ENCODE measurements at regions not wholly inside any gene's neighbourhood (a gene's known extent, or its start where the extent isn't known, plus 50 kb on each side); places are given as distances from the start of the nearest gene placed in this dataset.
"Not testable (repeated sequence)": the region's sequence is repeated elsewhere in the genome, so short reads cannot be mapped to it uniquely, and the experiment has no call there.

DNA sequence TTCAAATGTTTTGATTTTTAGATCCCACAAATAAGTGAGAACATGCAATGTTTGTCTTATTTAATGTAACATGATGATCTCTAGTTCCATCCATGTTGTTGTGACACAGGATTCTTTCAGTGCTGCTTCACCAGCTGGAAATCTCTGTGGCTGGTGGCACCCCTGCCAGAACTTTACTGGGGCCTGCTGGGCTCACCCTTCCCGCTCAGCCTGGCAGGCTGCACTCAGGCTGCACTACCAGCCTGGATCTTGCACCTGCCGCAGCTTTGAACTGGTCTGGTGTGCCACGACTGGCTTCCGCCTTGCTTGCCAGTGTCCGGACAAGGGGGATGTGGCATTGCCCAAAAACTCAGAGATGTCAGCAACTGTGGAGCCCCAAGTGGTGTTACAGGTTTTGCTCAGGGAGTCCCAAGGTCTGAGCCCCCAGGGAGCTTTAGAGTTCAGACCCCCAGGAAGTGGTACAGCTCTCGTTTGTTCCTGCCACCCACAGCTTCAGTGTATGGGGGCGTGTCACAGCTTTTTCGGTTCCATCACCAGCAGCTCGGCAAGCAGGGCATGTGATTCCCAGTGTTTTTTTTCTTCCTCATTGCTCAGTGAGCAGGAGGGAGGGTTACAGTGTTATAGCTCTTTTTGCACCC is 72.3 kb upstream of the SYNCRIP start:
- no peak for DNase-seq (ENCODE audit: low read depth in 2 of 2)
- Histone ChIP-seq H3K36me3 (ENCODE audit: control insufficient read depth, insufficient read depth, low read length) (no peaks in the 10 kb centered on the region), H4K20me1 (ENCODE audit: control insufficient read depth, extremely low read depth, insufficient read depth, low read length) (no peaks in the 10 kb centered on the region), H3K9me3 (ENCODE audit: control insufficient read depth, insufficient read depth, low read depth, low read length) (no peaks in the 10 kb centered on the region), H3K9ac (ENCODE audit: insufficient read depth, low read length) (no peak overlapping the region), H3K4me2 (ENCODE audit: extremely low read depth, insufficient read depth, low read length) (no peak overlapping the region), H3K27me3 (ENCODE audit: control insufficient read depth, insufficient read depth, low read length) (no peaks in the 10 kb centered on the region), H3K79me2 (ENCODE audit: control insufficient read depth, insufficient read depth, low read length) (no peaks in the 10 kb centered on the region), H3K4me1 (ENCODE audit: control insufficient read depth, extremely low read depth, insufficient read depth, low read length) (no peaks in the 10 kb centered on the region), H2AFZ (ENCODE audit: low read length) (no peak overlapping the region), H3K4me3 (replicated peaks in 1 of 4; ENCODE audit: control extremely low read depth in 1 of 4, insufficient read depth in 1 of 4, low read depth in 3 of 4, low read length in 4 of 4) (no peak overlapping the region), H3K27ac (ENCODE audit: insufficient read depth, low read length) (no peak overlapping the region)
- TF ChIP-seq CTCF (conservative IDR thresholded peaks at IDR 0.05 in 1 of 2, IDR thresholded peaks at IDR 0.05 in 1 of 2; ENCODE audit: low read depth in 1 of 2, low read length in 2 of 2) (no peak), EZH2 (IDR thresholded peaks at IDR 0.05; ENCODE audit: low read length, missing control alignments) (no peak)

DNA sequence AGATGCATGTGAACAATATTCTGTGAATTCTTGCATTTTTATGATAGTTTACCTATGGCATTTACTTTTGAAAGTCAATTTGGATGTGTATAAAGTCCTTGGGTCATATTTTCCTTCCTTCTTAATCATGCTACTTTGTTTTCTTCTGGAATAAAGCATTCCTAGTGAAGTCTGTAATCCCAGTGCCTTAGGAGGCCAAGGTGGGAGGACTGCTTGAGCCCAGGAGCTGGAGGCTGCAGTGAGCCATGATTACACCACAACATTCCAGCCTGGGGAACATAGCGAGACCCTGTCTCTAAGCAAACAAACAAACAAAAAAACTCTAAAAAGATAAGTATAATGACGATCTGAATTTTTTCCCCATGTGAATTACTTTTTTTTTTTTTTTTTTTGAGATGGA is 69.7 kb upstream of the SYNCRIP start:
- H3K4me2 ChIP-seq (ENCODE audit: extremely low read depth, insufficient read depth, low read length) = no peak overlapping the region
- no peaks in the 10 kb centered on the region for H3K79me2 ChIP-seq (ENCODE audit: control insufficient read depth, insufficient read depth, low read length)
- H3K9me3 ChIP-seq (ENCODE audit: control insufficient read depth, insufficient read depth, low read depth, low read length) = no peaks in the 10 kb centered on the region
- no peak for DNase-seq (ENCODE audit: low read depth in 2 of 2)
- no peak overlapping the region for H3K4me3 ChIP-seq (replicated peaks in 1 of 4; ENCODE audit: control extremely low read depth in 1 of 4, insufficient read depth in 1 of 4, low read depth in 3 of 4, low read length in 4 of 4)
- no peak for TF ChIP-seq EZH2 (IDR thresholded peaks at IDR 0.05; ENCODE audit: low read length, missing control alignments)
- TF ChIP-seq CTCF (conservative IDR thresholded peaks at IDR 0.05 in 1 of 2, IDR thresholded peaks at IDR 0.05 in 1 of 2; ENCODE audit: low read depth in 1 of 2, low read length in 2 of 2) = no peak
- H4K20me1 ChIP-seq (ENCODE audit: control insufficient read depth, extremely low read depth, insufficient read depth, low read length) = no peaks in the 10 kb centered on the region
- H3K27ac ChIP-seq (ENCODE audit: insufficient read depth, low read length) = no peak overlapping the region
- H2AFZ ChIP-seq (ENCODE audit: low read length) = no peak overlapping the region
- no peak overlapping the region for H3K9ac ChIP-seq (ENCODE audit: insufficient read depth, low read length)
- no peaks in the 10 kb centered on the region for H3K27me3 ChIP-seq (ENCODE audit: control insufficient read depth, insufficient read depth, low read length)
- H3K36me3 ChIP-seq (ENCODE audit: control insufficient read depth, insufficient read depth, low read length) = no peaks in the 10 kb centered on the region
- no peaks in the 10 kb centered on the region for H3K4me1 ChIP-seq (ENCODE audit: control insufficient read depth, extremely low read depth, insufficient read depth, low read length)

DNA sequence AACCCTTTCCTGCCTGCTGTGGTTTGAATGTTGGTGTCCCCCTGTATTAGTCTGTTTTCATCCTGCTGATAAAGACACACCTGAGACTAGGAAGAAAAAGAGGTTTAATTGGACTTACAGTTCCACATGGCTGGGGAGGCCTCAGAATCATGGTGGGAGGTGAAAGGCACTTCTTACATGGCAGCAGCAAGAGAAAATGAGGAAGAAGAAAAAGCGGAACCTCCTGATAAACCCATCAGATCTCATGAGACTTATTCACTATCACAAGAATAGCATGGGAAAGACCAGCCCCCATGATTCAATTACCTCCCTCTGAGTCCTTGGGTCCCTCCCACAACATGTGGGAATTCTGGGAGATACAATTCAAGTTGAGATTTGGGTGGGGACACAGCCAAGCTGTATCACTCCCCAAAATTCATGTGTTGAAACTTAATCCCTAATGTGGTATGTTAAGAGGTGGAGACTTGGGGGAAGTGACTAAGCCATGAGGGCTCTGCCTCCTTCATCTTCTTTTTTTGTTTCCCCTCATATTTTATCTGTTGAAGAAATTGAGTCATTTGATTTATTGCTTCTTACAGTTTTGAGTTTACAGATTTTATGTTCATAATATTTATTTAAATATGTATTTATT is 64.9 kb upstream of the SYNCRIP start:
- H3K36me3 ChIP-seq (ENCODE audit: control insufficient read depth, insufficient read depth, low read length); DNase-seq (ENCODE audit: low read depth in 2 of 2); H3K4me1 ChIP-seq (ENCODE audit: control insufficient read depth, extremely low read depth, insufficient read depth, low read length); H3K27me3 ChIP-seq (ENCODE audit: control insufficient read depth, insufficient read depth, low read length); H3K4me2 ChIP-seq (ENCODE audit: extremely low read depth, insufficient read depth, low read length); H3K27ac ChIP-seq (ENCODE audit: insufficient read depth, low read length); H2AFZ ChIP-seq (ENCODE audit: low read length); H4K20me1 ChIP-seq (ENCODE audit: control insufficient read depth, extremely low read depth, insufficient read depth, low read length); H3K9me3 ChIP-seq (ENCODE audit: control insufficient read depth, insufficient read depth, low read depth, low read length); H3K4me3 ChIP-seq (replicated peaks in 1 of 4; ENCODE audit: control extremely low read depth in 1 of 4, insufficient read depth in 1 of 4, low read depth in 3 of 4, low read length in 4 of 4); H3K9ac ChIP-seq (ENCODE audit: insufficient read depth, low read length); H3K79me2 ChIP-seq (ENCODE audit: control insufficient read depth, insufficient read depth, low read length): not testable (repeated sequence)

Measured in fibroblast of lung (primary cell).